ENCODE measurements at regions not wholly inside any gene's neighbourhood (a gene's known extent, or its start where the extent isn't known, plus 50 kb on each side); places are given as distances from the start of the nearest gene placed in this dataset.

- intact Hi-C loops (cut with DNase I): loop anchor here (5.0 to 10.0 kb wide), 4 partner anchors 129 to 599 kb away; no protein-coding TSS in a partner anchor
- 30 to 39% (median 35%) methylated on average over 16 of the region's 16 CpGs for WGBS, 4 donors
- Histone ChIP-seq H3K27me3 (peaks cover 9% of the 10 kb centered on the region), H3K9me3 (replicated peaks in 1 of 3) (no peaks in the 10 kb centered on the region), H3K4me1 (replicated peaks in 1 of 2) (peaks cover 0 to under 1% of the 10 kb centered on the region in 2 donors), H3K36me3 (replicated peaks in 1 of 2) (no peaks in the 10 kb centered on the region), H3K4me3 (no peak overlapping the region), H3K27ac (no peak overlapping the region)
- DNase-seq: peak; percentile 48 to 85 (median 72)
- TF ChIP-seq POLR2A (IDR thresholded peaks at IDR 0.05) (no peak), CTCF (IDR thresholded peaks at IDR 0.05) (peak; percentile 85 to 98 (median 90))
Measured at GRCh38 chr1:84753516-84754385, 63.5 kb upstream of the SSX2IP start.

GRCh38 chr1:84750110-84750730 is 60.0 kb upstream of the SSX2IP start:
- no peaks in the 10 kb centered on the region for H3K4me1 ChIP-seq (replicated peaks in 1 of 2)
- TF ChIP-seq CTCF (IDR thresholded peaks at IDR 0.05) (no peak), POLR2A (IDR thresholded peaks at IDR 0.05) (no peak)
- H3K36me3 ChIP-seq (replicated peaks in 1 of 2): no peaks in the 10 kb centered on the region
- no peak for DNase-seq
- 43 to 51% (median 47%) methylated on average over 6 of the region's 6 CpGs for WGBS, 4 donors
- H3K27ac ChIP-seq: no peak overlapping the region
- no peak overlapping the region for H3K4me3 ChIP-seq
- intact Hi-C loops (cut with DNase I): loop anchor here (5.0 to 10.0 kb wide), 4 partner anchors 125 to 595 kb away; no protein-coding TSS in a partner anchor
- H3K27me3 ChIP-seq: peaks cover 9% of the 10 kb centered on the region
- no peaks in the 10 kb centered on the region for H3K9me3 ChIP-seq (replicated peaks in 1 of 3)

GRCh38 chr1:84749427-84749826 is 59.2 kb upstream of the SSX2IP start:
- WGBS, 4 donors: 67 to 82% (median 72%) methylated on average over 2 of the region's 2 CpGs
- Histone ChIP-seq H3K9me3 (replicated peaks in 1 of 3) (no peaks in the 10 kb centered on the region), H3K27me3 (peaks cover 9% of the 10 kb centered on the region), H3K36me3 (replicated peaks in 1 of 2) (no peaks in the 10 kb centered on the region), H3K4me3 (no peak overlapping the region), H3K27ac (no peak overlapping the region), H3K4me1 (replicated peaks in 1 of 2) (no peaks in the 10 kb centered on the region)
- TF ChIP-seq POLR2A (IDR thresholded peaks at IDR 0.05) (no peak), CTCF (IDR thresholded peaks at IDR 0.05) (no peak)
- DNase-seq: no peak
- intact Hi-C loops (cut with DNase I): loop anchor here in 1 of 2 donors (10.0 kb wide), 1 partner anchor 295 kb away; no protein-coding TSS in a partner anchor

- Histone ChIP-seq H3K4me3 (no peak overlapping the region), H3K9me3 (replicated peaks in 1 of 3) (no peaks in the 10 kb centered on the region), H3K36me3 (replicated peaks in 1 of 2) (no peaks in the 10 kb centered on the region), H3K4me1 (replicated peaks in 1 of 2) (no peaks in the 10 kb centered on the region), H3K27ac (no peak overlapping the region), H3K27me3 (peaks cover 8% of the 10 kb centered on the region)
- no peak for DNase-seq
- WGBS, 4 donors: 79 to 90% (median 84%) methylated on average over 3 of the region's 3 CpGs
- intact Hi-C loops (cut with DNase I): loop anchor here in 1 of 2 donors (10.0 kb wide), 1 partner anchor 294 kb away; no protein-coding TSS in a partner anchor
- TF ChIP-seq CTCF (IDR thresholded peaks at IDR 0.05): no peak
- no peak for TF ChIP-seq POLR2A (IDR thresholded peaks at IDR 0.05)
Measured at GRCh38 chr1:84748364-84748763, 58.1 kb upstream of the SSX2IP start.
